Mesothelial cell of epicardium (in vitro differentiated cells): ENCODE measurements at regions not wholly inside any gene's neighbourhood (a gene's known extent, or its start where the extent isn't known, plus 50 kb on each side); places are given as distances from the start of the nearest gene placed in this dataset.

Source experiments
- DNase-seq, 2 experiments: peaks; one replicate each; pipeline ENCODE4 v3.0.0; 2021; ENCODE audit warnings: low spot score in 2 of 2; ENCODE audit not compliant: unreplicated experiment in 2 of 2
- H3K27ac Mint-ChIP-seq: 2 replicates; pipeline ENCODE4 v1.8.0; 2021; ENCODE audit warnings: mixed read lengths
- H3K27me3 Mint-ChIP-seq: 2 replicates; pipeline ENCODE4 v1.8.0; 2021; ENCODE audit warnings: low read depth, mixed read lengths
- H3K36me3 Mint-ChIP-seq: 2 replicates; pipeline ENCODE4 v1.8.0; 2021; ENCODE audit warnings: mixed read lengths
- H3K4me1 Mint-ChIP-seq: 2 replicates; pipeline ENCODE4 v1.8.0; 2021; ENCODE audit warnings: mixed read lengths
- H3K4me3 Mint-ChIP-seq: 2 replicates; pipeline ENCODE4 v1.8.0; 2021; ENCODE audit warnings: mild to moderate bottlenecking, moderate library complexity, mixed read lengths
- H3K9me3 Mint-ChIP-seq: 2 replicates; pipeline ENCODE4 v1.8.0; 2021; ENCODE audit warnings: mixed read lengths
- CTCF ChIP-seq: fragments of 200-600 bp; sonication (generic); IDR thresholded peaks from one replicate; pipeline ENCODE4 v1.5.0; 2021; ENCODE audit warnings: antibody characterized with exemption; ENCODE audit not compliant: unreplicated experiment

- Mint-ChIP-seq H3K9me3 (peaks cover 1% of the 10 kb centered on the region), H3K4me3 (no peak overlapping the region), H3K4me1 (peaks cover 4% of the 10 kb centered on the region), H3K27ac (no peak overlapping the region), H3K27me3 (no peaks in the 10 kb centered on the region), H3K36me3 (no peaks in the 10 kb centered on the region)
- no peak for DNase-seq
- no peak for TF ChIP-seq CTCF
Measured at GRCh38 chr20:16678779-16679178, 51.0 kb upstream of the SNRPB2 start.

GRCh38 chr20:16676891-16677290 is 52.9 kb upstream of the SNRPB2 start:
- Mint-ChIP-seq H3K36me3 (no peaks in the 10 kb centered on the region), H3K4me3 (no peak overlapping the region)
- no peak for DNase-seq

GRCh38 chr20:16675001-16675564 is 54.7 kb upstream of the SNRPB2 start:
- Mint-ChIP-seq H3K9me3 (peaks cover 5% of the 10 kb centered on the region), H3K4me3 (no peak overlapping the region), H3K36me3 (no peaks in the 10 kb centered on the region), H3K27ac (no peak overlapping the region), H3K4me1 (peaks cover 6% of the 10 kb centered on the region), H3K27me3 (no peaks in the 10 kb centered on the region)
- TF ChIP-seq CTCF, result no peak
- DNase-seq, result no peak

More at GRCh38 chr20:16676891-16677290, 52.9 kb upstream of the SNRPB2 start:
- Mint-ChIP-seq H3K27me3 (no peaks in the 10 kb centered on the region), H3K27ac (no peak overlapping the region), H3K4me1 (peaks cover 4% of the 10 kb centered on the region), H3K9me3 (peaks cover 5% of the 10 kb centered on the region)
- no peak for TF ChIP-seq CTCF

GRCh38 chr20:16674243-16674642 is 55.6 kb upstream of the SNRPB2 start:
- Mint-ChIP-seq H3K4me3 (no peak overlapping the region), H3K36me3 (no peaks in the 10 kb centered on the region), H3K27ac (no peak overlapping the region), H3K9me3 (peaks cover 5% of the 10 kb centered on the region), H3K27me3 (no peaks in the 10 kb centered on the region), H3K4me1 (peaks cover 4% of the 10 kb centered on the region)
- TF ChIP-seq CTCF, result no peak
- DNase-seq, result no peak

GRCh38 chr20:16672299-16672698 is 57.5 kb upstream of the SNRPB2 start:
- DNase-seq, result no peak
- Mint-ChIP-seq H3K4me1 (peaks cover 3% of the 10 kb centered on the region), H3K36me3 (no peaks in the 10 kb centered on the region), H3K4me3 (no peak overlapping the region), H3K9me3 (peaks cover 5% of the 10 kb centered on the region), H3K27me3 (no peaks in the 10 kb centered on the region), H3K27ac (no peak overlapping the region)
- no peak for TF ChIP-seq CTCF

- no peaks in the 10 kb centered on the region for H3K36me3 Mint-ChIP-seq
- H3K4me1 Mint-ChIP-seq, result peaks cover 3% of the 10 kb centered on the region
- TF ChIP-seq CTCF, result no peak
- no peak overlapping the region for H3K4me3 Mint-ChIP-seq
- no peak overlapping the region for H3K27ac Mint-ChIP-seq
- DNase-seq, result no peak
- H3K27me3 Mint-ChIP-seq, result no peaks in the 10 kb centered on the region
- peaks cover 5% of the 10 kb centered on the region for H3K9me3 Mint-ChIP-seq
Measured at GRCh38 chr20:16671753-16672152, 58.1 kb upstream of the SNRPB2 start.
